Glutamatergic neuron (in vitro differentiated cells): ENCODE measurements at regions not wholly inside any gene's neighbourhood (a gene's known extent, or its start where the extent isn't known, plus 50 kb on each side); places are given as distances from the start of the nearest gene placed in this dataset.

Source experiments
- DNase-seq: peaks from one replicate; pipeline ENCODE4 v3.0.0; 2022
- H3K27ac Mint-ChIP-seq: one replicate; pipeline ENCODE4 v1.8.0; 2020; ENCODE audit warnings: mild to moderate bottlenecking, mixed read lengths, inconsistent platforms; ENCODE audit not compliant: unreplicated experiment
- H3K27me3 Mint-ChIP-seq: one replicate; pipeline ENCODE4 v1.8.0; 2020; ENCODE audit warnings: mild to moderate bottlenecking, moderate library complexity, mixed read lengths, inconsistent platforms; ENCODE audit not compliant: unreplicated experiment
- H3K36me3 Mint-ChIP-seq: one replicate; pipeline ENCODE4 v1.8.0; 2020; ENCODE audit warnings: mild to moderate bottlenecking, mixed read lengths, inconsistent platforms; ENCODE audit not compliant: unreplicated experiment
- H3K4me1 Mint-ChIP-seq: one replicate; pipeline ENCODE4 v1.8.0; 2020; ENCODE audit warnings: mild to moderate bottlenecking, low read depth, mixed read lengths, inconsistent platforms; ENCODE audit not compliant: unreplicated experiment
- H3K4me3 Mint-ChIP-seq: one replicate; pipeline ENCODE4 v1.8.0; 2020; ENCODE audit warnings: mild to moderate bottlenecking, mixed read lengths, inconsistent platforms; ENCODE audit not compliant: unreplicated experiment
- H3K9me3 Mint-ChIP-seq: one replicate; pipeline ENCODE4 v1.8.0; 2020; ENCODE audit warnings: mild to moderate bottlenecking, moderate library complexity, mixed read lengths, inconsistent platforms; ENCODE audit not compliant: unreplicated experiment
- CTCF ChIP-seq: fragments of 200-600 bp; sonication (generic); IDR thresholded peaks from one replicate; pipeline ENCODE4 v1.5.0; 2021; ENCODE audit not compliant: partially characterized antibody, unreplicated experiment

- no peak for DNase-seq
- Mint-ChIP-seq H3K27me3 (no peaks in the 10 kb centered on the region), H3K4me1 (peaks cover 22% of the 10 kb centered on the region), H3K36me3 (no peaks in the 10 kb centered on the region), H3K27ac (peak overlapping the region; percentile 90), H3K4me3 (peak overlapping the region; percentile 57), H3K9me3 (peaks cover 4% of the 10 kb centered on the region)
- TF ChIP-seq CTCF: no peak
Measured at GRCh38 chr2:82893190-82893589, 1565.9 kb downstream of the SUCLG1 start.

DNA sequence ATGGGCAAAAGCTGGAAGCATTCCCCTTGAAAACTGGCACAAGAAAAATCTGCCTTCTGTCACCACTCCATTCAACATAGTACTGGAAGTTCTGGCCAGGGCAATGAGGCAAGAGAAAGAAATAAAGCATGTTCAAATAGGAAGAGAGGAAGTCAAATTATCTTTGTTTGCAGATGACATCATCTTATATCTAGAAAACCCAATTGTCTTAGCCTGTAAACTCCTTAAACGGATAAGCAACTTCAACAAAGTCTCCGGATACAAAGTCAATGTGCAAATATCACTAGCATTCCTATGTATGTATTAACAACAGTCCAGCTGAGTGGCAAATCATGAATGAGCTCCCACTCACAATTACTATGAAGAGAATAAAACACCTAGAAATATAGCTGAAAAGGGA, 1579.3 kb downstream of the SUCLG1 start:
- H3K27ac Mint-ChIP-seq: no peak overlapping the region
- H3K4me1 Mint-ChIP-seq: peaks cover 6% of the 10 kb centered on the region
- H3K4me3 Mint-ChIP-seq: no peak overlapping the region
- H3K36me3 Mint-ChIP-seq: peaks cover 10% of the 10 kb centered on the region
- no peaks in the 10 kb centered on the region for H3K27me3 Mint-ChIP-seq
- peaks cover 4% of the 10 kb centered on the region for H3K9me3 Mint-ChIP-seq
- DNase-seq: no peak
- TF ChIP-seq CTCF: no peak

DNA sequence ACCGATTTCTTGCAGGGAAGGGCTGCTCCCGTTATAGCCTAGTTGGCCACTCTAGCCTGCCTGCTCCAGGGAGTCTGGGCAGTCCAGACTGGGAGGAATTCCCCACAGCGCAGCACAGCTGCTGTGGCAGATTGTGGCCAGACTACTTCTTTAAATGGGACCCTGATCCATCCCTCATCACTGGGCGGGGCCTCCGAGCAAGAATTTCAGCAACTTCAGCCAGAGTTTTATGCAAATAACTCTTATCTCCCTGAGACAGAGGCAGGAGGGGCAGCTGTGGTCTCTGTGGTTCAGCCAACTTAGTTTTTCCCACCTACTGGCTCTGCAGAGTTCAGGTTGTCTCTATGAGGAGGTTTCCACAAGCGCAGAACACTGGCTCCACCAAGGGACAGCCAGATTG, 1583.2 kb downstream of the SUCLG1 start:
- Mint-ChIP-seq H3K9me3 (peaks cover 1% of the 10 kb centered on the region), H3K36me3 (peaks cover 13% of the 10 kb centered on the region), H3K4me3 (no peak overlapping the region), H3K4me1 (peaks cover 2% of the 10 kb centered on the region), H3K27me3 (no peaks in the 10 kb centered on the region), H3K27ac (no peak overlapping the region)
- TF ChIP-seq CTCF: no peak
- peak; percentile 23 for DNase-seq

DNA sequence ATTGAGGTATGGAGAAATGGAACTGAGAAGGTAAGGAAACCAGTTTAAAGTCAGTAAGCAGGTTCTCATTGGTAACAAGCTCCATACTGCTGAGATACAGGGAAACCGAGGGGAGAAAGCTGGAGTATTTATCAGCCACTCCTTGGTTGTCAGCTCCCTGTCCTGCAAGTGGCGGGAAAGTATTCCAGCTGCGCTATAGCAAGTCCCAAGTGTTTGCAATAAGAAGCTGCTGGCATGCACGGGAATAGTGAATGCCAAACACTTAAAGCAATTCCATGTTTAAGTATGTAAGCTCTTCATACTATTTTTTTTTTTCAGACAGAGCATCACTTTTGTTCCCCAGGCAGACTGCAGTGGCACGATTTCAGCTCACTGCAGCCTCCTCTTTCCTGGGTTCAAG, 1601.1 kb downstream of the SUCLG1 start:
- Mint-ChIP-seq H3K4me1 (no peaks in the 10 kb centered on the region), H3K27me3 (no peaks in the 10 kb centered on the region), H3K27ac (no peak overlapping the region), H3K36me3 (no peaks in the 10 kb centered on the region), H3K9me3 (no peaks in the 10 kb centered on the region), H3K4me3 (no peak overlapping the region)
- TF ChIP-seq CTCF: no peak
- DNase-seq: no peak

DNA sequence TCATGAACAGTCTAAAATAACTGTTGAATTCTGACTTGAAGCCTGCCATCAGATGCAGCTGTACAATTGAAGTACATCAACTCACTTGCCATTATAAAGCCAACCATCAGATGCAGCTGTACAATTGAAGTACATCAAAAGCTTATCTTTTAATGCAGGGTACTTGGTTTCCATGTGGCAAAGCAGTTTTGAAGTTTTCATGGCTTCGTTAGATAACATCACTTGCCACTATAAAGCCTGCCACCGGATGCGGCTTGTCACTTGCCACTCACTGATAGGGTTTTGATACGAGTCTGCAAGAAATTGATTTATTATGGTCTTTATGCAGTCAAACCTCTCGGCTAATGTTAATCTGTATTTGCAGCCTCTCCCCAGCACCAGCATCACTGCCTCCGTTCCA, 1605.8 kb downstream of the SUCLG1 start:
- no peaks in the 10 kb centered on the region for H3K36me3 Mint-ChIP-seq
- H3K4me1 Mint-ChIP-seq: no peaks in the 10 kb centered on the region
- no peaks in the 10 kb centered on the region for H3K27me3 Mint-ChIP-seq
- H3K27ac Mint-ChIP-seq: no peak overlapping the region
- H3K9me3 Mint-ChIP-seq: no peaks in the 10 kb centered on the region
- DNase-seq: no peak
- TF ChIP-seq CTCF: no peak
- no peak overlapping the region for H3K4me3 Mint-ChIP-seq
